SK-N-SH (cell line): ENCODE measurements at regions not wholly inside any gene's neighbourhood (a gene's known extent, or its start where the extent isn't known, plus 50 kb on each side); places are given as distances from the start of the nearest gene placed in this dataset.

Experiments
- CTCF ChIA-PET: fragments of 300-600, 350-600 bp; formaldehyde crosslinking; extraction: SDS; loops from one replicate; lab custom pipeline; 2021; lab: Yijun Ruan, JAX
- POLR2A ChIA-PET: fragments of 350-600 bp; sonication (Branson Sonifier 250); formaldehyde crosslinking; extraction: SDS; loops from one replicate; lab custom pipeline; 2020; ENCODE audit warnings: antibody characterized with exemption, inconsistent platforms; lab: Yijun Ruan, JAX
- DNase-seq: peaks from one replicate; pipeline ENCODE4 v3.0.0; 2012
- H2AFZ ChIP-seq: fragments of 200-600 bp; sonication (generic); 2 replicates; pipeline ENCODE4 v1.8.1; 2016; ENCODE audit warnings: antibody characterized with exemption, mild to moderate bottlenecking, low read depth
- H3F3A ChIP-seq: fragments of 200-600 bp; sonication (generic); replicated peaks from 2 replicates; pipeline ENCODE3; 2016; ENCODE audit warnings: antibody characterized with exemption, mild to moderate bottlenecking; ENCODE audit not compliant: insufficient read depth
- H3K27ac ChIP-seq, 2 experiments: fragments of 200-500 bp in 1 of 2; fragments of 200-600 bp in 1 of 2; sonication (Bioruptor generic) in 1 of 2; sonication (generic), shearing (Covaris generic) in 1 of 2; 2 replicates each; pipeline versions ENCODE4 v1.5.1 to v1.6.1; 2014 to 2016; ENCODE audit warnings: low read depth in 2 of 2, inconsistent platforms in 1 of 2, low read length in 1 of 2, mild to moderate bottlenecking in 1 of 2, mixed read lengths in 1 of 2
- H3K27me3 ChIP-seq: fragments of 200-600 bp; sonication (generic), shearing (Covaris generic); 2 replicates; pipeline ENCODE4 v1.6.1; 2016; ENCODE audit warnings: mixed run types; ENCODE audit not compliant: insufficient read depth
- H3K36me3 ChIP-seq, 2 experiments: fragments of 200-500 bp in 1 of 2; fragments of 200-600 bp in 1 of 2; sonication (Bioruptor generic) in 1 of 2; sonication (generic) in 1 of 2; replicated peaks in 1 of 2; 2 replicates each; pipeline versions ENCODE3 to v1.5.1; 2014 to 2016; ENCODE audit warnings: low read length in 1 of 2, mild to moderate bottlenecking in 1 of 2; ENCODE audit not compliant: insufficient read depth in 2 of 2, control insufficient read depth in 1 of 2
- H3K4me1 ChIP-seq, 2 experiments: fragments of 200-500 bp in 1 of 2; fragments of 200-600 bp in 1 of 2; sonication (Bioruptor generic) in 1 of 2; sonication (generic), shearing (Covaris generic) in 1 of 2; 2 replicates each; pipeline versions ENCODE4 v1.5.1 to v1.6.1; 2014 to 2016; ENCODE audit warnings: low read depth in 1 of 2, low read length in 1 of 2, mixed run types in 1 of 2; ENCODE audit not compliant: insufficient read depth in 2 of 2, control insufficient read depth in 1 of 2
- H3K4me2 ChIP-seq: fragments of 200-600 bp; sonication (generic), shearing (Covaris generic); 2 replicates; pipeline ENCODE4 v1.6.1; 2017; ENCODE audit warnings: mixed run types
- H3K4me3 ChIP-seq, 2 experiments: fragments of 200-500 bp in 1 of 2; fragments of 200-600 bp in 1 of 2; sonication (Bioruptor generic) in 1 of 2; sonication (generic), shearing (Covaris generic) in 1 of 2; 2 replicates each; pipeline versions ENCODE4 v1.5.1 to v1.8.1; 2014 to 2016; ENCODE audit warnings: low read depth in 2 of 2, inconsistent platforms in 1 of 2, low read length in 1 of 2, mild to moderate bottlenecking in 1 of 2, mixed read lengths in 1 of 2, moderate library complexity in 1 of 2
- H3K79me2 ChIP-seq: fragments of 200-600 bp; sonication (generic); 2 replicates; pipeline ENCODE4 v1.8.1; 2017; ENCODE audit warnings: mild to moderate bottlenecking; ENCODE audit not compliant: insufficient read depth
- H3K9ac ChIP-seq: fragments of 200-600 bp; sonication (generic); 2 replicates; pipeline ENCODE4 v1.6.1; 2017; ENCODE audit warnings: mixed run types
- H3K9me2 ChIP-seq: fragments of 200-600 bp; sonication (generic); 2 replicates; pipeline ENCODE4 v1.6.1; 2017; ENCODE audit warnings: mixed run types
- H3K9me3 ChIP-seq: fragments of 200-600 bp; sonication (generic); 2 replicates; pipeline ENCODE4 v1.6.1; 2017; ENCODE audit warnings: mixed run types, mild to moderate bottlenecking, moderate library complexity
- H4K20me1 ChIP-seq: fragments of 200-600 bp; sonication (generic); 2 replicates; pipeline ENCODE4 v1.6.1; 2017; ENCODE audit warnings: mild to moderate bottlenecking, mixed run types; ENCODE audit not compliant: insufficient read depth
- CHD2 ChIP-seq: fragments of 150-350 bp; IDR thresholded peaks from 2 replicates; pipeline ENCODE4 v1.6.1; 2018; ENCODE audit warnings: low read length; ENCODE audit not compliant: partially characterized antibody
- EP300 ChIP-seq, 2 experiments: IDR thresholded peaks; 2 replicates each; pipeline versions ENCODE4 v1.4.0 to v1.6.1; 2012; ENCODE audit warnings: borderline replicate concordance in 1 of 2, low read depth in 1 of 2, low read length in 1 of 2
- FOSL2 ChIP-seq: IDR thresholded peaks from 2 replicates; pipeline ENCODE4 v1.4.0; 2012; ENCODE audit warnings: low read depth, mild to moderate bottlenecking, moderate library complexity, borderline replicate concordance
- GATA2 ChIP-seq: sonication (generic); formaldehyde crosslinking; IDR thresholded peaks from 2 replicates; pipeline ENCODE4 v1.5.0; 2020; ENCODE audit warnings: mild to moderate bottlenecking, missing genetic modification reagents
- IRF3 ChIP-seq: fragments of 150-350 bp; IDR thresholded peaks from 2 replicates; pipeline ENCODE4 v1.6.1; 2016; ENCODE audit warnings: mild to moderate bottlenecking, low read depth, low read length
- MAX ChIP-seq: IDR thresholded peaks from 2 replicates; pipeline ENCODE4 v1.4.0; 2012; ENCODE audit warnings: low read depth
- MEF2A ChIP-seq: IDR thresholded peaks from 2 replicates; pipeline ENCODE4 v1.4.0; 2012; ENCODE audit warnings: low read depth, borderline replicate concordance
- NRF1 ChIP-seq: IDR thresholded peaks from 2 replicates; pipeline ENCODE4 v1.6.1; 2012; ENCODE audit warnings: low read depth, mild to moderate bottlenecking, low read length
- PBX3 ChIP-seq: IDR thresholded peaks from 2 replicates; pipeline ENCODE4; 2012
- RXRA ChIP-seq: IDR thresholded peaks from 2 replicates; pipeline ENCODE4 v1.4.0; 2012; ENCODE audit warnings: low read depth, mild to moderate bottlenecking, borderline replicate concordance
- SMC3 ChIP-seq: IDR thresholded peaks from 2 replicates; pipeline ENCODE4 v1.6.1; 2012; ENCODE audit warnings: low read depth, low read length, improper control_type of control experiment
- TAF1 ChIP-seq: IDR thresholded peaks from 2 replicates; pipeline ENCODE4 v1.6.1; 2012; ENCODE audit warnings: low read depth, mild to moderate bottlenecking, low read length, moderate library complexity, borderline replicate concordance
- YY1 ChIP-seq: IDR thresholded peaks from 2 replicates; pipeline ENCODE4 v1.4.0; 2012; ENCODE audit warnings: low read depth, mild to moderate bottlenecking
- WGBS: methylation state at CpG from one replicate; pipeline ENCODE4 v1.1.6; 2017; ENCODE audit warnings: low lambda C conversion rate; 5-methylcytosine and 5-hydroxymethylcytosine counted together
- TF ChIP-seq, protein P1 (sequence below): IDR thresholded peaks from 2 replicates; pipeline ENCODE4 v1.6.1; 2012; ENCODE audit warnings: mild to moderate bottlenecking, low read depth, low read length, moderate library complexity

DNA sequence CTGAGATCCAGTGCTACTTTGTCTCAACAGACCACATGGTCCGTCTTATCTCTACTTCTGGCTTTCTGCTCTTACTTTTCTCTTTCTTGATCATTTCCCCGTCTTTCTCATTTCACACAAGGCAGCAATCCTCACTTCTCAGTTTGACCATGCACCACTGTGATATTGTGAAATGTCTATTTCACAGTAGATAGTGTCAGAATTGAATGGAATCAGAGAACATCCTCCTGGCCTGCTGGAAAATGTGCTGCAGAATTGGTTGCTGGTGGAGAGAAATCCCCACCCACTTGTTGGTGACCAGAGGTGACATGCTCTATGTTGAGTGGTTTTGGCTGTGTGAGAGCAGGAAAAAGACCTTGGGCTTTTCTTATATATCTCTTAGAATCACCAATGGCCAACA, 57.8 kb upstream of the RCN1 start:
- no peak overlapping the region for H3K4me2 ChIP-seq
- H3F3A ChIP-seq, result peaks cover 20% of the 10 kb centered on the region
- 44% methylated on average over 2 of the region's 2 CpGs for WGBS
- peaks cover 0 to 15% of the 10 kb centered on the region in 2 experiments; a peak in 1 of 4 replicates for H3K4me1 ChIP-seq
- TF ChIP-seq FOSL2 (no peak), IRF3 (no peak), YY1 (no peak), CHD2 (no peak), MAX (no peak), MEF2A (no peak)
- peak overlapping the region in 1 of 2 experiments; percentile 25; a peak in 1 of 4 replicates for H3K27ac ChIP-seq
- H3K4me3 ChIP-seq, result no peak overlapping the region
- no peaks in the 10 kb centered on the region for H4K20me1 ChIP-seq
- no peaks in the 10 kb centered on the region for H3K27me3 ChIP-seq
- ChIA-PET POLR2A (no interaction called here), CTCF (interaction anchor here (0.7 to 1.9 kb wide), 2 partner anchors 19 to 75 kb away, joined by 3 to 7 read pairs; no protein-coding TSS in a partner anchor)
- H2AFZ ChIP-seq, result no peak overlapping the region; the same call in 1 of the 2 replicates
- H3K36me3 ChIP-seq, result no peaks in the 10 kb centered on the region
- no peaks in the 10 kb centered on the region for H3K79me2 ChIP-seq
- no peak overlapping the region for H3K9ac ChIP-seq
- no peaks in the 10 kb centered on the region for H3K9me2 ChIP-seq
- no peak for DNase-seq
- H3K9me3 ChIP-seq, result 0 out of 2 replicates have a peak, but pooled peaks cover 3% of the 10 kb centered on the region

DNA sequence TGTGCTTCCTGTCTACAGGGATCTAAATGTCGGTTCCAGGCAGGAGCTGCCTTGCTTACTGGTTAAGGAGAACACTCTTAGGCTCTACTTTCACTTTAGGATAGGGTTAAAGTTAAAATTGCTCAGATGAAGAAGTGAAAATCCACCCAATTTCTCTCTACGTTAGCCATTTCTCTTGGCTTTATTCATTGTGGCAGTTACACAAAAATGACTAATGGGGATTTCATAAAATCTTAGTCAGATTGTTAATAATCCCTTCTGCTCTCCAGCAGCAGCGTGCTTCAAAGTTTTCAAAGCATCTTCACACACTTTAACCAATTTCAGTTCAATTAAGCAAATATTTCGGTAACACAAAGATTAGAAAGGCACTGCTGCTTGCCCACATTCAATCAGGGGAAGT, 58.4 kb upstream of the RCN1 start:
- POLR2A ChIA-PET, result no interaction called here
- Histone ChIP-seq H3K9me2 (no peaks in the 10 kb centered on the region), H3K27ac (no peak overlapping the region), H4K20me1 (no peaks in the 10 kb centered on the region), H2AFZ (0 out of 2 replicates have a peak overlapping the region, but pooled peaks have one; percentile 50), H3K4me3 (no peak overlapping the region), H3K27me3 (no peaks in the 10 kb centered on the region), H3F3A (peaks cover 20% of the 10 kb centered on the region), H3K4me2 (no peak overlapping the region), H3K9me3 (0 out of 2 replicates have a peak, but pooled peaks cover 3% of the 10 kb centered on the region), H3K9ac (no peak overlapping the region), H3K79me2 (no peaks in the 10 kb centered on the region), H3K36me3 (no peaks in the 10 kb centered on the region), H3K4me1 (peaks cover 0 to 15% of the 10 kb centered on the region in 2 experiments; a peak in 1 of 4 replicates)
- CTCF ChIA-PET, result interaction anchor here (1.9 kb wide), 1 partner anchor 19 kb away, joined by 7 read pairs; no protein-coding TSS in a partner anchor
- no peak for DNase-seq
- WGBS, result 17% methylated on average over 4 of the region's 4 CpGs
- no peak for TF ChIP-seq NRF1
- TF ChIP-seq SMC3, result no peak
- TF ChIP-seq PBX3, result no peak
- TF ChIP-seq, protein P1, sequence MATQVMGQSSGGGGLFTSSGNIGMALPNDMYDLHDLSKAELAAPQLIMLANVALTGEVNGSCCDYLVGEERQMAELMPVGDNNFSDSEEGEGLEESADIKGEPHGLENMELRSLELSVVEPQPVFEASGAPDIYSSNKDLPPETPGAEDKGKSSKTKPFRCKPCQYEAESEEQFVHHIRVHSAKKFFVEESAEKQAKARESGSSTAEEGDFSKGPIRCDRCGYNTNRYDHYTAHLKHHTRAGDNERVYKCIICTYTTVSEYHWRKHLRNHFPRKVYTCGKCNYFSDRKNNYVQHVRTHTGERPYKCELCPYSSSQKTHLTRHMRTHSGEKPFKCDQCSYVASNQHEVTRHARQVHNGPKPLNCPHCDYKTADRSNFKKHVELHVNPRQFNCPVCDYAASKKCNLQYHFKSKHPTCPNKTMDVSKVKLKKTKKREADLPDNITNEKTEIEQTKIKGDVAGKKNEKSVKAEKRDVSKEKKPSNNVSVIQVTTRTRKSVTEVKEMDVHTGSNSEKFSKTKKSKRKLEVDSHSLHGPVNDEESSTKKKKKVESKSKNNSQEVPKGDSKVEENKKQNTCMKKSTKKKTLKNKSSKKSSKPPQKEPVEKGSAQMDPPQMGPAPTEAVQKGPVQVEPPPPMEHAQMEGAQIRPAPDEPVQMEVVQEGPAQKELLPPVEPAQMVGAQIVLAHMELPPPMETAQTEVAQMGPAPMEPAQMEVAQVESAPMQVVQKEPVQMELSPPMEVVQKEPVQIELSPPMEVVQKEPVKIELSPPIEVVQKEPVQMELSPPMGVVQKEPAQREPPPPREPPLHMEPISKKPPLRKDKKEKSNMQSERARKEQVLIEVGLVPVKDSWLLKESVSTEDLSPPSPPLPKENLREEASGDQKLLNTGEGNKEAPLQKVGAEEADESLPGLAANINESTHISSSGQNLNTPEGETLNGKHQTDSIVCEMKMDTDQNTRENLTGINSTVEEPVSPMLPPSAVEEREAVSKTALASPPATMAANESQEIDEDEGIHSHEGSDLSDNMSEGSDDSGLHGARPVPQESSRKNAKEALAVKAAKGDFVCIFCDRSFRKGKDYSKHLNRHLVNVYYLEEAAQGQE, result no peak
- TF ChIP-seq GATA2 (CRISPR knock-in tag), result no peak
- TF ChIP-seq RXRA, result no peak
- TF ChIP-seq TAF1, result no peak
- no peak for TF ChIP-seq IRF3
- no peak for TF ChIP-seq EP300 (IDR thresholded peaks at IDR 0.05; ENCODE audit: borderline replicate concordance in 1 of 2, low read depth in 1 of 2, low read length in 1 of 2)
